ENCODE measurements at regions not wholly inside any gene's neighbourhood (a gene's known extent, or its start where the extent isn't known, plus 50 kb on each side); places are given as distances from the start of the nearest gene placed in this dataset.

DNA sequence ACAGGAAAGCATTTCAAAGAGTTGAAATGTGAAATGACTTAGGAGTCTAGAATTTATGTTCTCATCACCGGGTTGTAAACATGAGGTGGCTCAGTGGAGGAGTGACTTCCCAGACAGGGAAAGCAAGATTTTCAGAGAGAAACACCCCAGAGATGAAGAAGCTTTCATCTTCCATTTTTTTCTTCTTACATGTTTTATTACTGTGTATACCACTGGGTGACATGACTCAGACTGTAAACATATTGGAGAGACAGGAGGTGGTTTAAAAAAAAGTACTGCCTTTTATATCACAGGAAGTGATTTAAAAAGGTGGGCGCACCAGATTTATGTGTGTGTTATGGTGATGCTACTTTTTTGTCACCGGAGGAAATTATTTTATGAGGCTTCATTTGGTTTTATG lies 209.1 kb upstream of the TUT7 start:
- H3K4me1 Mint-ChIP-seq (ENCODE audit: low read depth in 2 of 2): no peaks in the 10 kb centered on the region
- peaks cover 4% of the 10 kb centered on the region for H3K36me3 Mint-ChIP-seq
- no peak for ATAC-seq
- no peaks in the 10 kb centered on the region for H3K9me3 Mint-ChIP-seq
- peaks cover 21 to 37% of the 10 kb centered on the region in 2 donors for H3K27me3 Mint-ChIP-seq
- no peak overlapping the region for H3K27ac Mint-ChIP-seq
- DNase-seq (ENCODE audit: low spot score): no peak
- no peak overlapping the region for H3K4me3 Mint-ChIP-seq

DNA sequence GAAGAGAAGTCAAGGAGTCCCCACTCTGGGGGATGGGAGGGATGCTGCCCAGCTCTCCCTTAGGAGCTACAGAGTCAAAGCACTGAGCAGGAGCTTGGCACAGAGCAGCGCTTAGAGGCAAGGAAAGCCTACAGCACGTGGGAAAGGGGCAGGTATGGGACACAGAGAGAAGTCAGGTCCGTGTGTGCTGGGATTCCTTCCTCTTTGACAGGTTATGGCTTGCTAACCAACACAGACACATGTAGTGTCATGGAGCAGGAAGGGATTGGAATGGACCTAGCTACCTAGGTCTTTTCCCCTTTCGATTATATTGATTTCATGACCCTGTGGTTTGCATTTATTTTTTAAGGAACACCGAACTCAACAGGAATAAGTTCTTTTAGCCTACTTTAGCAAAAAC lies 208.5 kb upstream of the TUT7 start:
- ATAC-seq (no peak), DNase-seq (ENCODE audit: low spot score) (no peak)
- H3K9me3 Mint-ChIP-seq: no peaks in the 10 kb centered on the region
- no peak overlapping the region for H3K4me3 Mint-ChIP-seq
- H3K4me1 Mint-ChIP-seq (ENCODE audit: low read depth in 2 of 2): no peaks in the 10 kb centered on the region
- no peaks in the 10 kb centered on the region for H3K36me3 Mint-ChIP-seq
- no peak overlapping the region for H3K27ac Mint-ChIP-seq
- H3K27me3 Mint-ChIP-seq: peaks cover 20 to 37% of the 10 kb centered on the region in 2 donors

DNA sequence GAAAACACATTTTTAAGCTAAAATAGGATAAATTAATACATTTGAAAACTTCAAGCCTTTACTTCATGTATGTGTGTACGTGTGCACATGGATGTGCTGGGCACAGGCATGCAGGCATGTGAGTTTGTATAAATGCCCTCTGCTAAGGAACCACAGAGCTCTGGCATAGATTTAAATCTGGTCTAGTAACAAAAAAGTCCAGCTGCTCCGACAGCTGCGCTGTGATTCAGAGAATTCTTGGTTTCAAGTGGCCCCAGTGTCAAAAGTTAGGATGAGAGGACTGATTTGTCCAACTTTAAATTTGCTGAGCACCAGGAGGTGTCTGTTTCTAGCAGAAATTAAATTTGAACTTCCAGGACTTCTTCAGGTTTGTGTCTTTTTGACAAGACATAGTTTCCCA lies 203.7 kb upstream of the TUT7 start:
- Mint-ChIP-seq H3K9me3 (peaks cover under 1% of the 10 kb centered on the region), H3K36me3 (no peaks in the 10 kb centered on the region)
- no peak for ATAC-seq

DNA sequence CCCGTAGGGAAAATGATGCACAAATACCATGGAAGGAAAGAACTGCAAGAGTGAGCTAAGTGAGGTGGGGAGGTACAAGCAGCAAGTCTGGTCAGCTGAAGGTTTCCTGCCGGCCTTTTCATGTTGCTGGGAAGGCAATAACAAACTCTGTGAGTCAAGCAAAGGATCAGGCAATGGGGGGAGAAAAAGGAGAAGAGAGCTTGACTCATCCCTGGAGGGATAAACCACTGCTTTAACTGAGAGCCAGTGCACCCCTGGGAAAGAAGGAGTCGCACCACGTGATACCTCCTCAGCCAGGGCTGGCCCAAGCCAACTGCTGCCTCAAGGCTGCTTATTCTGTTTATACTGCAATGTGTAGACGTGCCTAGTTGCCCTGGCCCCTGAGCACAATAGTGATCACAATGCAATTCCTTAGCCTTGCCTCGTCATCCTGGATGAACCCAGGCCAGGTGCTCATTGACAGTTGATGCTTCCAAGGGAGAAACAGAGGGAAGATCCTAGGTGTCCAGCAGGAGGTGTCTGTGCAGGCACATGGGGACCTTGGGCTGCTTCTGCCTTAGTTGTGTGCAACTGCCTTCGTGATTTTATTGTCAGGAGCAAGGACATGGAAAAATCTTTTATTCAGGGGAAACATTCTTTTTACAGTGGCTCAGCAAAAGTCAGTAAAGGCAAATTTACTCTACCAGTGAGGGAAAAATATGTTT lies 203.0 kb upstream of the TUT7 start:
- H3K9me3 Mint-ChIP-seq: peaks cover 3% of the 10 kb centered on the region

More for the DNA sequence above, 203.7 kb upstream of the TUT7 start:
- no peaks in the 10 kb centered on the region for H3K4me1 Mint-ChIP-seq (ENCODE audit: low read depth in 2 of 2)
- no peak overlapping the region for H3K27ac Mint-ChIP-seq
- no peak overlapping the region for H3K4me3 Mint-ChIP-seq
- peaks cover 27 to 55% of the 10 kb centered on the region in 2 donors for H3K27me3 Mint-ChIP-seq
- no peak for DNase-seq (ENCODE audit: low spot score)

DNA sequence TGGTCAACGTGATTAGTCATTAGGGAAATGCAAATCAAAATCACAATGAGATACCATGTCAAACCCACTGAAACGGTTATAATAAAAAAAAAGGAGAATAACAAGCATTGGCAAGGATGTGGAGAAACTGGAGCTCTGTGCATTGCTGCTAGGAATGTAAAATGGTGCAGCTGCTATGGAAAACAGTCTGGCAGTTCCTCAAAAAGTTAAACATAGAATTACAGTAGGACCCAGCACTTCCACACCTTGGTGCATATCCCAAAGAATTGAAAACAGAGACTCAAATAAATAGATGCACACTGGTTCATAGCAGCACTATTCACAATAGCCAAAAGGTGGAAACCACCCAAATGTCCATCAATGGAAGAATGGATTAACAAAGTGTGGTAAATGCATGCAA lies 201.5 kb upstream of the TUT7 start:
- Mint-ChIP-seq H3K4me1 (ENCODE audit: low read depth in 2 of 2) (no peaks in the 10 kb centered on the region), H3K4me3 (no peak overlapping the region), H3K36me3 (no peaks in the 10 kb centered on the region), H3K27me3 (peaks cover 35 to 55% of the 10 kb centered on the region in 2 donors), H3K27ac (no peak overlapping the region), H3K9me3 (peaks cover 3% of the 10 kb centered on the region)
- ATAC-seq: no peak
- no peak for DNase-seq (ENCODE audit: low spot score)

More for the DNA sequence above, 203.0 kb upstream of the TUT7 start:
- Mint-ChIP-seq H3K36me3 (no peaks in the 10 kb centered on the region), H3K4me3 (no peak overlapping the region), H3K4me1 (ENCODE audit: low read depth in 2 of 2) (no peaks in the 10 kb centered on the region), H3K27ac (no peak overlapping the region), H3K27me3 (peaks cover 30 to 55% of the 10 kb centered on the region in 2 donors)
- DNase-seq (ENCODE audit: low spot score) (no peak), ATAC-seq (peak; percentile 17 to 61)

DNA sequence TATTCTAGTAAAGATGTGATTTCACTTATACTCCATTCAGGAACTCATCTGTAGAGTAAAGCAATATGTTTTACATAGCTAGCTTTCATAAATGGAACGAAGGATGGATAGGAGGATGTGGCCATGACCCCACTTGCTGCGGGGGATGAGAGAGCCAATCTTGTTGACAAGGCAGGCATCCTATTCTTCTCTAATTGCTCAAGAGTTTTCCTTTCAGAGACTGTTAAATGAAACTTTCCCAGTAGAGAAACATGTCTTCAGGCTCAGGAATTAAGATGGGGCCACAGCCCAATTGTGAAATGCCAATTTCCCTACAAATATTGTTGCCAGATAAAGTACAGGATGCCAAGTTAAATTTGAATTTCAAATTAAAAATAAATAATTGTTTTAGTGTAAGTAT lies 196.2 kb upstream of the TUT7 start:
- Mint-ChIP-seq H3K4me1 (ENCODE audit: low read depth in 2 of 2) (no peaks in the 10 kb centered on the region), H3K27me3 (peaks cover 40 to 48% of the 10 kb centered on the region in 2 donors), H3K27ac (no peak overlapping the region), H3K4me3 (no peak overlapping the region), H3K9me3 (peaks cover 3% of the 10 kb centered on the region), H3K36me3 (no peaks in the 10 kb centered on the region)
- ATAC-seq (no peak), DNase-seq (ENCODE audit: low spot score) (no peak)

DNA sequence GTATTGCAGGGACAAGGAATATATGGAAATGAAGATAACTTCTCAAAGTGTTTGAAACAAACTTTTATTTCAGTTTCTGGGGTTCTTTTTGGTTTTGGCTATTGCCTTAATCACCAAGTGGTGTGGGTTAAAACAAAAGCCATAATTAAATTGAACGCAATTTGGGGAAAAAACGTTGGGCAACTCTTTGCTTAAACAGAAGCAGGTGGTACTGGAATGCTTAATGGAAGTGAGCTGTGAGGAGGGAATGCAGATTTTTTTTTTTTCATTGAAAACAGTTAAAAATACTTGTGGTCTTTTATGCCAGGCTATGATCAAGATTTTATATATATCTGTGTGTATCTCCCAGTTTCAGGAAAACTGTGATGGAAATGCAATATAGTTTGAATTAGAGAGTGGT lies 195.7 kb upstream of the TUT7 start:
- no peaks in the 10 kb centered on the region for H3K36me3 Mint-ChIP-seq
- peaks cover 40 to 48% of the 10 kb centered on the region in 2 donors for H3K27me3 Mint-ChIP-seq
- H3K9me3 Mint-ChIP-seq: peaks cover 3% of the 10 kb centered on the region
- no peak overlapping the region for H3K27ac Mint-ChIP-seq
- ATAC-seq (no peak), DNase-seq (ENCODE audit: low spot score) (no peak)
- no peak overlapping the region for H3K4me3 Mint-ChIP-seq
- H3K4me1 Mint-ChIP-seq (ENCODE audit: low read depth in 2 of 2): no peaks in the 10 kb centered on the region

DNA sequence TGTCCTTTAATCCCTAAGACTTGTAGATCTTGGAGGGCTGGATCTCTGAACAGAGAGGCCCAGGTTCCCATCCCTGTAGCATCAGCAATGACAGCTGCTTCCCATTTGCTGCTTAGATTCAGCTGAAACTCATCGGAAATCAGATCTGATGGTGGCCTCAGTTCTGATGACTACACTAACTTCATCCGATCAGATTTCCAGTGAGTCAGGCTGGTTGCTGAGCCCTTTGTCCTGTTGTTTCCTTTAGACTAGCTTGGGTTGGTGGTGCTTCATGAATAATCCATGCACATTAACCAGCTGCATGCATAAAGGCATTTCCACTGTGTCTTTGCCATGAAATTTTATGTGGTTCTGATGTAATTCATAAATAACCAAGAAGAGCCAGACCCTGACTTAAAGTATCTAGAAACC lies 195.2 kb upstream of the TUT7 start:
- Mint-ChIP-seq H3K27ac (no peak overlapping the region), H3K4me1 (ENCODE audit: low read depth in 2 of 2) (no peaks in the 10 kb centered on the region), H3K4me3 (no peak overlapping the region), H3K9me3 (peaks cover 3% of the 10 kb centered on the region), H3K36me3 (no peaks in the 10 kb centered on the region), H3K27me3 (peaks cover 41 to 45% of the 10 kb centered on the region in 2 donors)
- ATAC-seq: no peak
- no peak for DNase-seq (ENCODE audit: low spot score)

DNA sequence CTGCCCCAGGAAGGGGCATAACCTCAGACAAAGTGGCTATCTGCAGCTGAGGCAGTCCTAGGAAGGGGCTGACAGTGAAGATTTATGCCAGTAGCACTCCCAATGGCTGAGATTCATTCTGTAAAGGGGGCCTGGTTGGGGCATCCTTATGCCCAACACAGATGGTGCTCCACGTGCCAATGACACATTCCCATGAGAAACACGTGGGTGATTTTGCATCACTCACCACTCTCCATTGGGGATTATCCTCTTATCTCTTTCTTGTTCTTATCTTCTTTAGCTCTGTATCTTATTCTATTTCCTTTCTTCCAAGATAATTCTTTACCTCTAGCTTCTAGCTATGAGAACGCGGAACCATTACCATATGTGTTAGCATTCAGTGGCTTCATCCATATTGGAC lies 194.0 kb upstream of the TUT7 start:
- Mint-ChIP-seq H3K36me3 (no peaks in the 10 kb centered on the region), H3K4me3 (no peak overlapping the region), H3K27me3 (peaks cover 37 to 40% of the 10 kb centered on the region in 2 donors), H3K4me1 (ENCODE audit: low read depth in 2 of 2) (no peaks in the 10 kb centered on the region), H3K9me3 (peaks cover 3% of the 10 kb centered on the region), H3K27ac (no peak overlapping the region)
- ATAC-seq (no peak), DNase-seq (ENCODE audit: low spot score) (no peak)

DNA sequence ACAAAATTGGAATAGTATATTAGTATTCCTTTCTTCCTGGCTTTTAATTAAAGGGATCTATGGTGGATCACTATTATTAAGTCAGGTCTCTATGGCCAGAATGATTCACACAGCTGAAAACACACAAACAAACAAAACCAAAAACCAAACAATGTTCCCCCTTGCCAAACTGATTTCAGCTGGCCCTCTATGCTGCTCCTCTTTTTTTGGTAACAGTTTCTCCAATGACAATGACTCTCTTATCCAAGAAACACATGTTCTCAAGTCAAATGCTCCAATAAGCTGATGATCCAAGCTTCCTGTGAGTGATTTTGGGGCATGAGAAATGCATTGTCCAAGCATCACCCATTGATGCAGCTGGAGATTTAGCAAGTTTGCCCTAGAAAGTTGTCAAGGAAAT lies 193.4 kb upstream of the TUT7 start:
- H3K4me1 Mint-ChIP-seq (ENCODE audit: low read depth in 2 of 2): no peaks in the 10 kb centered on the region
- H3K9me3 Mint-ChIP-seq: no peaks in the 10 kb centered on the region
- H3K4me3 Mint-ChIP-seq: no peak overlapping the region
- peaks cover 30 to 35% of the 10 kb centered on the region in 2 donors for H3K27me3 Mint-ChIP-seq
- H3K36me3 Mint-ChIP-seq: no peaks in the 10 kb centered on the region
- ATAC-seq (no peak), DNase-seq (ENCODE audit: low spot score) (no peak)
- H3K27ac Mint-ChIP-seq: no peak overlapping the region

DNA sequence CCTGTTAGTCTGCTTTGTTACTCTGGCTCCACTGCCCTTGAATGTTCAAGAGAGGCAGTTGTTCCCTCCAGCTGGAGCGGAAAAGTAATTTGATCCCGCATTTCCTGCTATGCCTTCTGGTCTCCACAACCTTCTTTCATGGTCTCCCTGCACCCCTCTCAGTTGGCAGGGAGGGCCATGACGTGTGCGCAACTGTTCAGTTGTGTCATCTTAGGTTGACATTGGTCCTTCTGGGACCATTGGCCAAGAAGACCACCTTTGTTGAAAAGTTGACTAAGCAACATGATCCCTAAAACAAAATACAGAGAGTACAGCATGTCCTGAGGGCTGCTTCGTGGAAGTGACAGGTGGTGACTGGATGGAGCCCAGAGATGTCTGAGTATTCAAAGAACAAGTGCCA lies 192.5 kb upstream of the TUT7 start:
- no peak for DNase-seq (ENCODE audit: low spot score)
- Mint-ChIP-seq H3K36me3 (no peaks in the 10 kb centered on the region), H3K4me1 (ENCODE audit: low read depth in 2 of 2) (no peaks in the 10 kb centered on the region), H3K27ac (no peak overlapping the region), H3K9me3 (no peaks in the 10 kb centered on the region), H3K27me3 (peaks cover 28 to 33% of the 10 kb centered on the region in 2 donors), H3K4me3 (no peak overlapping the region)
- no peak for ATAC-seq

DNA sequence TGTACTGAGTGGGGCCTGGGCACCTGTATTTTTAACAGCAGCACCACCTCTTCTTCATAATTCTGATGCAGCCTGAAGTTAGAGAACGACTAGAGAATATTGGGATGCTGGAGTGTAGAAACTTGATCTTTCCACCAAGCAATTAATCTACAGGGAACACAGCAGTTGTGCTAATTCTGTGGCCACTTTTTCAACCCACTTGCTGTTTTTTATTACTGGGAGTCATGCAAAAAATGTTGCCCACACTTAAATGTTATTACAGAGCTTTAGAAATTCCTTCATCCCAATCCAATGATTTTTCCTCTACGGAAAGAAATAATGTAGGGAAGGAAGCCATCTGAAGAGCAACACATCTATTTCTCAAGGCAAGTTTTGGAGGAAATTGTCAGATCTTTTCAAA lies 190.9 kb upstream of the TUT7 start:
- no peaks in the 10 kb centered on the region for H3K36me3 Mint-ChIP-seq
- H3K9me3 Mint-ChIP-seq: no peaks in the 10 kb centered on the region
- H3K27ac Mint-ChIP-seq: no peak overlapping the region
- no peak overlapping the region for H3K4me3 Mint-ChIP-seq
- DNase-seq (ENCODE audit: low spot score) (no peak), ATAC-seq (no peak)
- H3K27me3 Mint-ChIP-seq: peaks cover 31 to 33% of the 10 kb centered on the region in 2 donors
- no peaks in the 10 kb centered on the region for H3K4me1 Mint-ChIP-seq (ENCODE audit: low read depth in 2 of 2)

DNA sequence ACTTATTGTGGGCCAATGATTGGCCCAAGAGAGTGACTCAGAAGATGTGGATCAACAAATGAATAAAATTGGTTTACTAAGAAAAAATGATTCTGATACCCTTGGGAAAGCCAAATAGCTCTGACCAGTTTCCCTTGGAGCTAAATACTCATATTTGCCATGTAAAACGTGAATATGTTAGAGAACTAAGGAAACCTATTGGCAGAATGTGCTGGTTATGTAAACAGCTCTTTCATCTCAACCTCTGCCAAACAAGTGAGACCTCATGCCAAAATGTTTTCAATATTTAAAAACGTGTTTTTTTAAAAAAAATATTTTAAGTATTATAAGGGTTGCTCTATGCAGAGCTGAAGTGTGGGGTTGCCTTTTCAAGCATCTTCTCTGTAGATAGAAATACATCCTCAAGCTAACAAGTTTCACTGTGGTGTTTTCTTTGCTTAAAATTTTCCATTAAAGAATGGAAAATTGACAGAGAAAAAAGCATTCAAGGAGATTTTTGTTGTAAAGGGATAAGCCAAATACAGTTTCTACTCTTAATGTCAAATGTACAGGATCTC lies 186.9 kb upstream of the TUT7 start:
- H3K27me3 Mint-ChIP-seq: peaks cover 18 to 20% of the 10 kb centered on the region in 2 donors
- no peak overlapping the region for H3K4me3 Mint-ChIP-seq
- no peaks in the 10 kb centered on the region for H3K4me1 Mint-ChIP-seq (ENCODE audit: low read depth in 2 of 2)
- H3K9me3 Mint-ChIP-seq: no peaks in the 10 kb centered on the region
- DNase-seq (ENCODE audit: low spot score) (no peak), ATAC-seq (no peak)
- no peaks in the 10 kb centered on the region for H3K36me3 Mint-ChIP-seq
- H3K27ac Mint-ChIP-seq: no peak overlapping the region

DNA sequence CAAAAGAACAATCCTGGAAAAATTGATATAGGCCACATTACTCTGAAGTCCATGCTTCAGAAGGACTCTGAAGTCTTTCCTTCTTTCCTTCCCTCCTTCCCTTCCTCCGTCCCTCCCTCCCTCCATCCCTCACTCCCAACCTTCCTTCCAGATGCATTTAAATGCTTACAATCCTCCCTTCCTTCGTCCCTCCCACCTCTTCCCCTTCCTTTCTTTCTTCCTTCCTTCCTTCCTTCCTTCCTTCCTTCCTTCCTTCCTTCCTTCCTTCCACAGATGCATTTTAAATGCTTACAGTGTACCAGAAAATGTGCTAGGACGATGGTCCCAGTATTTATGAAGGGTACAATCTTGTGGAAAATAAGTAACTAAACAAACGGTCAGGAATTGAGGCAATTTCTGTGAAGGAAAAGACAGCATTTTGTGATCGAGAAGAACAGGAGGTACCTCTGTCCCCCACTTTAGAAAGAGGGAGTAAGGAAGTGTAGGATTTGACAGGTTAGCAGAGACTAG lies 181.3 kb upstream of the TUT7 start:
- Mint-ChIP-seq H3K4me1 (ENCODE audit: low read depth in 2 of 2) (no peaks in the 10 kb centered on the region), H3K36me3 (no peaks in the 10 kb centered on the region), H3K9me3 (no peaks in the 10 kb centered on the region), H3K27me3 (peaks cover 13 to 25% of the 10 kb centered on the region in 2 donors), H3K4me3 (no peak overlapping the region), H3K27ac (no peak overlapping the region)
- ATAC-seq (no peak), DNase-seq (ENCODE audit: low spot score) (no peak)

All from natural killer cell treated with Interleukin-12 subunit alpha and Interleukin-12 subunit beta and Interleukin-15 and Interleukin-18, amount 100 ng/mL, for 72 hours (primary cell).